ENCODE measurements at regions not wholly inside any gene's neighbourhood (a gene's known extent, or its start where the extent isn't known, plus 50 kb on each side); places are given as distances from the start of the nearest gene placed in this dataset.

GRCh38 chr6:40817369-40817768 is 221.7 kb downstream of the UNC5CL start (continued):
- no peak for TF ChIP-seq ZBTB40 (IDR thresholded peaks at IDR 0.05)
- TF ChIP-seq ZBTB40 (CRISPR knock-in tag; IDR thresholded peaks at IDR 0.05): no peak
- TF ChIP-seq ZNF695 (CRISPR knock-in tag; IDR thresholded peaks at IDR 0.05): no peak
- TF ChIP-seq PHTF2 (CRISPR knock-in tag; IDR thresholded peaks at IDR 0.05): no peak
- TF ChIP-seq ZNF354B (CRISPR knock-in tag; IDR thresholded peaks at IDR 0.05): no peak
- no peak for TF ChIP-seq ZNF384 (IDR thresholded peaks at IDR 0.05; ENCODE audit: low read depth, low read length)
- TF ChIP-seq, protein P1, sequence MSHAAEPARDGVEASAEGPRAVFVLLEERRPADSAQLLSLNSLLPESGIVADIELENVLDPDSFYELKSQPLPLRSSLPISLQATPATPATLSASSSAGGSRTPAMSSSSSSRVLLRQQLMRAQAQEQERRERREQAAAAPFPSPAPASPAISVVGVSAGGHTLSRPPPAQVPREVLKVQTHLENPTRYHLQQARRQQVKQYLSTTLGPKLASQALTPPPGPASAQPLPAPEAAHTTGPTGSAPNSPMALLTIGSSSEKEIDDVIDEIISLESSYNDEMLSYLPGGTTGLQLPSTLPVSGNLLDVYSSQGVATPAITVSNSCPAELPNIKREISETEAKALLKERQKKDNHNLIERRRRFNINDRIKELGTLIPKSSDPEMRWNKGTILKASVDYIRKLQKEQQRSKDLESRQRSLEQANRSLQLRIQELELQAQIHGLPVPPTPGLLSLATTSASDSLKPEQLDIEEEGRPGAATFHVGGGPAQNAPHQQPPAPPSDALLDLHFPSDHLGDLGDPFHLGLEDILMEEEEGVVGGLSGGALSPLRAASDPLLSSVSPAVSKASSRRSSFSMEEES (CRISPR knock-in tag; IDR thresholded peaks at IDR 0.05): no peak
- no peak for TF ChIP-seq CHCHD3 (CRISPR knock-in tag; IDR thresholded peaks at IDR 0.05)
- no peak for TF ChIP-seq GMEB1 (CRISPR knock-in tag; IDR thresholded peaks at IDR 0.05)
- TF ChIP-seq ZNF197 (CRISPR knock-in tag; IDR thresholded peaks at IDR 0.05; ENCODE audit: low read depth): no peak
- TF ChIP-seq TEAD2 (tag; IDR thresholded peaks at IDR 0.05): no peak
- no peak for TF ChIP-seq RBM15 (IDR thresholded peaks at IDR 0.05; ENCODE audit: insufficient read depth, low read length)
- no peak for TF ChIP-seq ZNF507 (tag; conservative IDR thresholded peaks at IDR 0.05)
